ENCODE measurements at regions not wholly inside any gene's neighbourhood (a gene's known extent, or its start where the extent isn't known, plus 50 kb on each side); places are given as distances from the start of the nearest gene placed in this dataset.

- TF ChIP-seq POLR2A (IDR thresholded peaks at IDR 0.05; ENCODE audit: low read depth, low read length) (no peak), TAF1 (IDR thresholded peaks at IDR 0.05; ENCODE audit: borderline replicate concordance, low read depth, low read length) (no peak)
Observed at GRCh38 chr12:20140751-20141150, 227.6 kb upstream of the PDE3A start.

Measured in GM12892 (cell line).